ENCODE measurements at regions not wholly inside any gene's neighbourhood (a gene's known extent, or its start where the extent isn't known, plus 50 kb on each side); places are given as distances from the start of the nearest gene placed in this dataset.

GRCh38 chr6:44667226-44667625, 279.7 kb downstream of the CDC5L start:
- no peaks in the 10 kb centered on the region for H3K36me3 Mint-ChIP-seq (ENCODE audit: low read depth)
- ChIA-PET POLR2A (no interaction called here), CTCF (interaction anchor here (0.7 to 4.7 kb wide), 2 partner anchors 11 to 35 kb away, joined by 3 to 20 read pairs; no protein-coding TSS in a partner anchor)
- no peaks in the 10 kb centered on the region for H3K9me3 Mint-ChIP-seq
- H3K27me3 Mint-ChIP-seq, result no peaks in the 10 kb centered on the region
- H3K4me1 Mint-ChIP-seq, result no peaks in the 10 kb centered on the region
- H3K4me3 Mint-ChIP-seq, result no peak overlapping the region
- no peak overlapping the region for H3K27ac Mint-ChIP-seq
- DNase-seq, result no peak

DNA sequence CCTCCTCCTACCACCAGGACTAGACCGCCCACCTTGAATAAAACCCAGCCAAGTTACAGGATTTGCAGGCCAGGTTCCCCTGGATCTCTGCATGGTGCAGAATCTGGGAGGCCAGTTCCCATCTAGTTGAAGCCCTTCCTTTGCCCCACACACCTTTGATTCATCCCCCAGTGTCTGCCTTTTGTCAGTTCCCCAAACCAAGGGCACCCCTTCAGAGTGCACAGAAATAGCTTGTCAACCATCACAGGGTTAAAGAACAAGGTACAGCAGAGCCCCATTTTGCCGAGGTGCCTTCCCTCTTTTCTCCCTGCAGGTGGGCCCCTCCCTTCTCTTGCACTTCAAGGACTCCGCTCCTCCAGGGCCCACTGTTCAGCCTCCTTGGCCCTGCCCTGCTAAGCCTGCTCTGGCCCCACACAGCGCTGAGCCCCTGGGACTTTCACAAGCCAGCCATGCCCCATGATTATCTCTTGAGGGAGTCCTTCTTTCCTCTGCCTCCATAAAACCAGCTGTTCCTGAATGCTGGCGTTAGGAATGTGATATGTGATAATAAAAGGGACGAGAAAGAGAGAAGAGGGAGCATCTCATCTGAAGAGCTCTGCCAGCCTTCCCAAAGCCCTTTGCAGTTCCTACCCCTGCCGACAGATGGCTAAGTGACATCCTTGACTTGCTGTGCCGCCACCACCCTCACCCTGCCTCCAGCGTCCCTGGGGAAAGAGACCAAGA, 280.3 kb downstream of the CDC5L start:
- no peak overlapping the region for H3K4me3 Mint-ChIP-seq
- H3K36me3 Mint-ChIP-seq (ENCODE audit: low read depth), result no peaks in the 10 kb centered on the region
- DNase-seq, result peak; percentile 33
- H3K27ac Mint-ChIP-seq, result peak overlapping the region; percentile 6
- ChIA-PET POLR2A (interaction anchor here (0.5 kb wide), 1 partner anchor 155 kb away, joined by 4 read pairs; no protein-coding TSS in a partner anchor), CTCF (interaction anchor here (0.7 to 4.7 kb wide), 5 partner anchors 11 to 36 kb away, joined by 3 to 20 read pairs (median 4); no protein-coding TSS in a partner anchor)
- H3K4me1 Mint-ChIP-seq, result no peaks in the 10 kb centered on the region
- no peaks in the 10 kb centered on the region for H3K9me3 Mint-ChIP-seq
- no peaks in the 10 kb centered on the region for H3K27me3 Mint-ChIP-seq

GRCh38 chr6:44668391-44668930, 281.0 kb downstream of the CDC5L start:
- H3K27me3 Mint-ChIP-seq, result peaks cover 1% of the 10 kb centered on the region
- ChIA-PET POLR2A (interaction anchor here (0.5 kb wide), 1 partner anchor 154 kb away, joined by 4 read pairs; no protein-coding TSS in a partner anchor), CTCF (interaction anchor here (0.6 to 4.7 kb wide), 6 partner anchors 11 to 130 kb away, joined by 3 to 20 read pairs (median 4); no protein-coding TSS in a partner anchor)
- H3K36me3 Mint-ChIP-seq (ENCODE audit: low read depth), result no peaks in the 10 kb centered on the region
- peak overlapping the region; percentile 6 for H3K27ac Mint-ChIP-seq
- H3K4me3 Mint-ChIP-seq, result no peak overlapping the region
- no peaks in the 10 kb centered on the region for H3K9me3 Mint-ChIP-seq
- DNase-seq, result no peak
- no peaks in the 10 kb centered on the region for H3K4me1 Mint-ChIP-seq

- H3K4me3 Mint-ChIP-seq, result no peak overlapping the region
- no peak overlapping the region for H3K27ac Mint-ChIP-seq
- POLR2A ChIA-PET, result no interaction called here
- CTCF ChIA-PET, result interaction anchor here (0.6 to 4.7 kb wide), 6 partner anchors 10 to 129 kb away, joined by 3 to 20 read pairs (median 4); no protein-coding TSS in a partner anchor
- H3K4me1 Mint-ChIP-seq, result no peaks in the 10 kb centered on the region
- DNase-seq, result no peak
- H3K27me3 Mint-ChIP-seq, result peaks cover 5% of the 10 kb centered on the region
- no peaks in the 10 kb centered on the region for H3K36me3 Mint-ChIP-seq (ENCODE audit: low read depth)
- no peaks in the 10 kb centered on the region for H3K9me3 Mint-ChIP-seq
These were observed 281.7 kb downstream of the CDC5L start for GRCh38 chr6:44668976-44669934.

DNA sequence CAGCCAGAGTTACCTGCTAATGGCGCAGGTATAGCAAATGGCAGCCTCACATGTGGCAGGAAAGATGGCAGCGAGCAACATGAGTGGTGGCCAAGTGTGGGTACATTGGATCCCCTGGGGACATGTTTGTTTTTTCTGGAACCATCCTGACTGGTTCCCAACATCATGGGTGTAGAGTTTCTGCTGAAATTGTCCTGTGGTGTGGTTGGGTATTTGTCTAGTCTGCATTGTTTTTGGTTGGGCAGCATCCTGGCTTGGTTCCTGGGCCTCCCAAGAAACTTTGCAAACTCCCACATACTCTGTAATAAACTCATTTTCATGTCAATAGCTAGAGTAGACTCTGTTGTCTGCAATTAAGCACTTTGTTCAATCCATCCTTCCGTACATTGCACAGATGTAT, 282.6 kb downstream of the CDC5L start:
- Mint-ChIP-seq H3K27me3 (peaks cover 5% of the 10 kb centered on the region), H3K27ac (no peak overlapping the region), H3K4me1 (no peaks in the 10 kb centered on the region), H3K9me3 (no peaks in the 10 kb centered on the region), H3K36me3 (ENCODE audit: low read depth) (no peaks in the 10 kb centered on the region), H3K4me3 (no peak overlapping the region)
- DNase-seq, result no peak
- ChIA-PET POLR2A (no interaction called here), CTCF (interaction anchor here (4.7 kb wide), 1 partner anchor 14 kb away, joined by 20 read pairs; no protein-coding TSS in a partner anchor)

GRCh38 chr6:44671333-44671732, 283.8 kb downstream of the CDC5L start:
- POLR2A ChIA-PET, result no interaction called here
- no peak for DNase-seq
- CTCF ChIA-PET, result no interaction called here
- H3K9me3 Mint-ChIP-seq, result no peaks in the 10 kb centered on the region
- no peak overlapping the region for H3K27ac Mint-ChIP-seq
- no peaks in the 10 kb centered on the region for H3K4me1 Mint-ChIP-seq
- H3K36me3 Mint-ChIP-seq (ENCODE audit: low read depth), result no peaks in the 10 kb centered on the region
- peaks cover 7% of the 10 kb centered on the region for H3K27me3 Mint-ChIP-seq
- no peak overlapping the region for H3K4me3 Mint-ChIP-seq

DNA sequence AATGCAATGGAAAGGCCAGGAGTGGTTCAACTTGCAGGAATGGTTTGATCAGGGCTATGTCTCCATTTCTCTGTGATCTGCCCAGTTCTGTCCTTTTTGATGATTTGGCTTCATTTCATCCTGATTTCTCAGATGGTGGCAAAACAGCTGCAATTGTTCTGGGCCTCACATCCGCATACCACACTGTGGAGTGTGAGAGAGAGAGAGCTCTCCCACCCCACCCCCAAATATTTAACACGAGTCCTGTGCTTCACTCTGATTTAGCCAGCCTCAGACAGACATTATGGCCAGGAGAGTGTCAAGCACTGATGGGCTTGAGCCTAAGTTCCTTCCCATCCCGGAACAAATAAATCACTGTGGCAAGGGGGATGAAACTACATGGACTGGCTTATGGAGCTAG, 284.6 kb downstream of the CDC5L start:
- no peaks in the 10 kb centered on the region for H3K36me3 Mint-ChIP-seq (ENCODE audit: low read depth)
- H3K4me3 Mint-ChIP-seq, result no peak overlapping the region
- no peaks in the 10 kb centered on the region for H3K9me3 Mint-ChIP-seq
- H3K4me1 Mint-ChIP-seq, result no peaks in the 10 kb centered on the region
- ChIA-PET POLR2A (no interaction called here), CTCF (interaction anchor here (0.6 to 1.2 kb wide), 2 partner anchors 10 to 189 kb away, joined by 3 read pairs; no protein-coding TSS in a partner anchor)
- no peak overlapping the region for H3K27ac Mint-ChIP-seq
- DNase-seq, result no peak
- peaks cover 7% of the 10 kb centered on the region for H3K27me3 Mint-ChIP-seq

- Mint-ChIP-seq H3K27me3 (peaks cover 7% of the 10 kb centered on the region), H3K4me1 (no peaks in the 10 kb centered on the region), H3K27ac (no peak overlapping the region), H3K9me3 (no peaks in the 10 kb centered on the region), H3K4me3 (no peak overlapping the region), H3K36me3 (ENCODE audit: low read depth) (no peaks in the 10 kb centered on the region)
- no peak for DNase-seq
- CTCF ChIA-PET, result interaction anchor here (1.2 kb wide), 1 partner anchor 9 kb away, joined by 3 read pairs; no protein-coding TSS in a partner anchor
- POLR2A ChIA-PET, result no interaction called here
These were observed 285.3 kb downstream of the CDC5L start for GRCh38 chr6:44672841-44673240.

- POLR2A ChIA-PET, result no interaction called here
- CTCF ChIA-PET, result interaction anchor here (2.5 kb wide), 1 partner anchor 18 kb away, joined by 7 read pairs; no protein-coding TSS in a partner anchor
- DNase-seq, result no peak
These were observed 287.0 kb downstream of the CDC5L start for GRCh38 chr6:44674226-44675155.

GRCh38 chr6:44675449-44675848, 287.9 kb downstream of the CDC5L start:
- CTCF ChIA-PET, result interaction anchor here (2.5 kb wide), 1 partner anchor 19 kb away, joined by 7 read pairs; no protein-coding TSS in a partner anchor
- DNase-seq, result no peak
- Mint-ChIP-seq H3K27me3 (peaks cover 7% of the 10 kb centered on the region), H3K27ac (no peak overlapping the region), H3K4me1 (no peaks in the 10 kb centered on the region), H3K36me3 (ENCODE audit: low read depth) (no peaks in the 10 kb centered on the region), H3K9me3 (no peaks in the 10 kb centered on the region), H3K4me3 (no peak overlapping the region)
- POLR2A ChIA-PET, result no interaction called here

More at GRCh38 chr6:44674226-44675155, 287.0 kb downstream of the CDC5L start:
- Mint-ChIP-seq H3K27me3 (peaks cover 7% of the 10 kb centered on the region), H3K4me1 (no peaks in the 10 kb centered on the region), H3K27ac (no peak overlapping the region), H3K4me3 (no peak overlapping the region), H3K36me3 (ENCODE audit: low read depth) (no peaks in the 10 kb centered on the region), H3K9me3 (no peaks in the 10 kb centered on the region)

DNA sequence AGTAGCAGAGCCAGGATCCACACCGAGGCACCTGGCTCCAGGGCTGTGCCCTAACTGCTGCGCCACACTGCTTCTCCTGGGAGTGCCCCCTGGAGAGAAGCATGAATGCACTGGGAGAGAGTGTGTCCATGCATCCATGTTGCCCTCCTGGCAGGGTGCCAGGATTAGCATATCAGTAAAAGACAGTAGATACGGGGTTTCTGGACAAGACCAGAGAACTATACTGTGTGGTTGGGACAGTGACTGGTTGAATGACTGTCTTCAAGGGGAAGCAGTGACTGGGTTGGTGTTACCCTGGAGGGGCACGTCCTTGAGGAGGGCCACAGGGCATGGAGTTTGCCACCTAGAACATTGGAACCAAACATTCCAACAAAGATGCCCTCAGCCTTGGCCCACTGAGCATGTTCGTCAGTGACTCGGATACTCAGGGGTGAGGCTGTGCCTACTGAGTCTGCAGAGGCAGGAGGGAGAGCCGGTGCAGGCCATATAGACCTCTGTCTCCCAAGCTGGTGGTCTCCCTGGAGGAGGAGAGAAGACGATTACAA, 288.8 kb downstream of the CDC5L start:
- ChIA-PET CTCF (interaction anchor here (0.6 to 2.5 kb wide), 2 partner anchors 20 to 947 kb away, joined by 3 to 7 read pairs; no protein-coding TSS in a partner anchor), POLR2A (no interaction called here)
- Mint-ChIP-seq H3K27me3 (peaks cover 7% of the 10 kb centered on the region), H3K9me3 (no peaks in the 10 kb centered on the region), H3K4me3 (no peak overlapping the region), H3K27ac (no peak overlapping the region), H3K4me1 (peaks cover 2% of the 10 kb centered on the region), H3K36me3 (ENCODE audit: low read depth) (no peaks in the 10 kb centered on the region)
- no peak for DNase-seq

Data from activated CD4-positive, alpha-beta T cell treated with anti-CD3 and anti-CD28 coated beads, Interleukin-2, amount 10 ng/mL, durations not matched to agents 7 days and 5 days (primary cell).